WTC11 (cell line): ENCODE measurements at regions not wholly inside any gene's neighbourhood (a gene's known extent, or its start where the extent isn't known, plus 50 kb on each side); places are given as distances from the start of the nearest gene placed in this dataset.

Experiments
- ATAC-seq: fragments of 200-7000 bp; cut with Tn5 transposase; 2 replicates; pipeline ENCODE4 v1.10.0; 2021; ENCODE audit warnings: mild to moderate bottlenecking, moderate library complexity
- CTCF ChIA-PET: fragments of 300-600 bp; sonication (Branson Sonifier 250); formaldehyde crosslinking; loops from one replicate; lab custom pipeline; 2021; ENCODE audit warnings: antibody characterized with exemption; lab: Charles Lee
- POLR2A ChIA-PET: fragments of 350-600 bp; sonication (Branson Sonifier 250); formaldehyde crosslinking; loops from one replicate; lab custom pipeline; 2021; ENCODE audit warnings: antibody characterized with exemption; lab: Charles Lee
- DNase-seq: peaks from one replicate; pipeline ENCODE4 v3.0.0; 2021; ENCODE audit warnings: low spot score
- H3K27ac Mint-ChIP-seq: 2 replicates; pipeline ENCODE4 v1.8.0; 2021; ENCODE audit warnings: mixed read lengths
- H3K27me3 Mint-ChIP-seq: 2 replicates; pipeline ENCODE4 v1.8.0; 2021; ENCODE audit warnings: low read depth, mild to moderate bottlenecking, moderate library complexity, mixed read lengths
- H3K36me3 Mint-ChIP-seq: 2 replicates; pipeline ENCODE4 v1.8.0; 2021; ENCODE audit warnings: mixed read lengths
- H3K4me1 Mint-ChIP-seq: 2 replicates; pipeline ENCODE4 v1.8.0; 2022; ENCODE audit warnings: mixed read lengths
- H3K4me3 Mint-ChIP-seq: 2 replicates; pipeline ENCODE4 v1.8.0; 2021; ENCODE audit warnings: mild to moderate bottlenecking, moderate library complexity, mixed read lengths
- H3K9me3 Mint-ChIP-seq: 2 replicates; pipeline ENCODE4 v1.8.0; 2021; ENCODE audit warnings: mixed read lengths
- IRF2 ChIP-seq: sonication (generic); formaldehyde crosslinking; IDR thresholded peaks from 2 replicates; pipeline ENCODE4 v1.8.0; 2022; ENCODE audit warnings: low read depth, missing genetic modification reagents, borderline replicate concordance
- NR1H2 ChIP-seq: sonication (generic); formaldehyde crosslinking; IDR thresholded peaks from 2 replicates; pipeline ENCODE4 v1.9.0; 2021; ENCODE audit warnings: mild to moderate bottlenecking, moderate library complexity, missing genetic modification reagents
- SMAD3 ChIP-seq: sonication (generic); formaldehyde crosslinking; IDR thresholded peaks from 2 replicates; pipeline ENCODE4 v1.8.0; 2022; ENCODE audit warnings: missing genetic modification reagents, mild to moderate bottlenecking, borderline replicate concordance
- SOX15 ChIP-seq: fragments of 250-450 bp; sonication (Bioruptor Pico); IDR thresholded peaks from 2 replicates; pipeline ENCODE4 v1.9.0; 2021; ENCODE audit warnings: mild to moderate bottlenecking
- SP1 ChIP-seq: sonication (generic); formaldehyde crosslinking; conservative IDR thresholded peaks from 2 replicates; pipeline ENCODE4 v1.8.1; 2022; ENCODE audit warnings: missing genetic modification reagents
- TEAD4 ChIP-seq: sonication (generic); formaldehyde crosslinking; IDR thresholded peaks from 2 replicates; pipeline ENCODE4 v1.8.0; 2022; ENCODE audit warnings: mild to moderate bottlenecking, missing genetic modification reagents
- TP53 ChIP-seq: sonication (generic); formaldehyde crosslinking; IDR thresholded peaks from 2 replicates; pipeline ENCODE4 v1.8.1; 2023; ENCODE audit warnings: mild to moderate bottlenecking, missing genetic modification reagents
- ZNF138 ChIP-seq: sonication (generic); formaldehyde crosslinking; conservative IDR thresholded peaks from 2 replicates; pipeline ENCODE4 v1.8.1; 2022; ENCODE audit warnings: mild to moderate bottlenecking, moderate library complexity, missing genetic modification reagents
- ZNF219 ChIP-seq: sonication (generic); formaldehyde crosslinking; IDR thresholded peaks from 2 replicates; pipeline ENCODE4 v1.8.0; 2023; ENCODE audit warnings: missing genetic modification reagents, mild to moderate bottlenecking, borderline replicate concordance
- TF ChIP-seq, protein P1 (sequence below): fragments of 250-450 bp; sonication (Bioruptor Pico); IDR thresholded peaks from 2 replicates; pipeline ENCODE4 v1.9.0; 2021; ENCODE audit warnings: mild to moderate bottlenecking, borderline replicate concordance
- TF ChIP-seq, protein P2 (sequence below): sonication (generic); formaldehyde crosslinking; IDR thresholded peaks from 2 replicates; pipeline ENCODE4 v1.8.0; 2023; ENCODE audit warnings: missing genetic modification reagents, mild to moderate bottlenecking, borderline replicate concordance
- TF ChIP-seq, protein P3 (sequence below): sonication (generic); formaldehyde crosslinking; IDR thresholded peaks from 2 replicates; pipeline ENCODE4 v1.8.0; 2022; ENCODE audit warnings: mild to moderate bottlenecking, missing genetic modification reagents
- TF ChIP-seq, protein P4 (sequence below): sonication (generic); formaldehyde crosslinking; IDR thresholded peaks from 2 replicates; pipeline ENCODE4 v1.8.1; 2023; ENCODE audit warnings: mild to moderate bottlenecking, missing genetic modification reagents, moderate library complexity
- TF ChIP-seq, protein P5 (sequence below): sonication (generic); formaldehyde crosslinking; IDR thresholded peaks from 2 replicates; pipeline ENCODE4 v1.8.1; 2023; ENCODE audit warnings: mild to moderate bottlenecking, moderate library complexity, missing genetic modification reagents

DNA sequence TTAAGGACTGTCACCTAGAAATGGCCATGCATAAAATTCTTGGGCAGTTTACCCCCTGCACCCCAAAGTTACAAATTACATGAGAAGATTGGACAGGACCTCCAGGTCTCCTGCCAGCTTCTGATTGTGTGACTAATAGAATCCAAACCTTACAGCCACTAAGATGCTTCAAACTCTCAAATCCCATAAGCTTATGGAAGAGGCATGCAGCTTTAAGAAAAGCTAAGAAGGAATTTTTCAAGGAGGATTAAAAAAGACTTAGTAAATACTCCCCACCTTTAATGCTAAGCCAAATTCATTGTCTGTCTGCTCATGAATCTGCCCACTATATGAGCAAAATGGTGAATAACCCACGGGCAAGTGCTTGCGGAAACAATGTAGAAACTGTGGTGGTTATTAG lies 86.3 kb downstream of the MAIP1 start (continued):
- TF ChIP-seq, protein P1, sequence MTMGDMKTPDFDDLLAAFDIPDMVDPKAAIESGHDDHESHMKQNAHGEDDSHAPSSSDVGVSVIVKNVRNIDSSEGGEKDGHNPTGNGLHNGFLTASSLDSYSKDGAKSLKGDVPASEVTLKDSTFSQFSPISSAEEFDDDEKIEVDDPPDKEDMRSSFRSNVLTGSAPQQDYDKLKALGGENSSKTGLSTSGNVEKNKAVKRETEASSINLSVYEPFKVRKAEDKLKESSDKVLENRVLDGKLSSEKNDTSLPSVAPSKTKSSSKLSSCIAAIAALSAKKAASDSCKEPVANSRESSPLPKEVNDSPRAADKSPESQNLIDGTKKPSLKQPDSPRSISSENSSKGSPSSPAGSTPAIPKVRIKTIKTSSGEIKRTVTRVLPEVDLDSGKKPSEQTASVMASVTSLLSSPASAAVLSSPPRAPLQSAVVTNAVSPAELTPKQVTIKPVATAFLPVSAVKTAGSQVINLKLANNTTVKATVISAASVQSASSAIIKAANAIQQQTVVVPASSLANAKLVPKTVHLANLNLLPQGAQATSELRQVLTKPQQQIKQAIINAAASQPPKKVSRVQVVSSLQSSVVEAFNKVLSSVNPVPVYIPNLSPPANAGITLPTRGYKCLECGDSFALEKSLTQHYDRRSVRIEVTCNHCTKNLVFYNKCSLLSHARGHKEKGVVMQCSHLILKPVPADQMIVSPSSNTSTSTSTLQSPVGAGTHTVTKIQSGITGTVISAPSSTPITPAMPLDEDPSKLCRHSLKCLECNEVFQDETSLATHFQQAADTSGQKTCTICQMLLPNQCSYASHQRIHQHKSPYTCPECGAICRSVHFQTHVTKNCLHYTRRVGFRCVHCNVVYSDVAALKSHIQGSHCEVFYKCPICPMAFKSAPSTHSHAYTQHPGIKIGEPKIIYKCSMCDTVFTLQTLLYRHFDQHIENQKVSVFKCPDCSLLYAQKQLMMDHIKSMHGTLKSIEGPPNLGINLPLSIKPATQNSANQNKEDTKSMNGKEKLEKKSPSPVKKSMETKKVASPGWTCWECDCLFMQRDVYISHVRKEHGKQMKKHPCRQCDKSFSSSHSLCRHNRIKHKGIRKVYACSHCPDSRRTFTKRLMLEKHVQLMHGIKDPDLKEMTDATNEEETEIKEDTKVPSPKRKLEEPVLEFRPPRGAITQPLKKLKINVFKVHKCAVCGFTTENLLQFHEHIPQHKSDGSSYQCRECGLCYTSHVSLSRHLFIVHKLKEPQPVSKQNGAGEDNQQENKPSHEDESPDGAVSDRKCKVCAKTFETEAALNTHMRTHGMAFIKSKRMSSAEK (CRISPR knock-in tag), result no peak
- TF ChIP-seq TP53 (CRISPR knock-in tag) (no peak), TEAD4 (CRISPR knock-in tag) (no peak)
- TF ChIP-seq, protein P2, sequence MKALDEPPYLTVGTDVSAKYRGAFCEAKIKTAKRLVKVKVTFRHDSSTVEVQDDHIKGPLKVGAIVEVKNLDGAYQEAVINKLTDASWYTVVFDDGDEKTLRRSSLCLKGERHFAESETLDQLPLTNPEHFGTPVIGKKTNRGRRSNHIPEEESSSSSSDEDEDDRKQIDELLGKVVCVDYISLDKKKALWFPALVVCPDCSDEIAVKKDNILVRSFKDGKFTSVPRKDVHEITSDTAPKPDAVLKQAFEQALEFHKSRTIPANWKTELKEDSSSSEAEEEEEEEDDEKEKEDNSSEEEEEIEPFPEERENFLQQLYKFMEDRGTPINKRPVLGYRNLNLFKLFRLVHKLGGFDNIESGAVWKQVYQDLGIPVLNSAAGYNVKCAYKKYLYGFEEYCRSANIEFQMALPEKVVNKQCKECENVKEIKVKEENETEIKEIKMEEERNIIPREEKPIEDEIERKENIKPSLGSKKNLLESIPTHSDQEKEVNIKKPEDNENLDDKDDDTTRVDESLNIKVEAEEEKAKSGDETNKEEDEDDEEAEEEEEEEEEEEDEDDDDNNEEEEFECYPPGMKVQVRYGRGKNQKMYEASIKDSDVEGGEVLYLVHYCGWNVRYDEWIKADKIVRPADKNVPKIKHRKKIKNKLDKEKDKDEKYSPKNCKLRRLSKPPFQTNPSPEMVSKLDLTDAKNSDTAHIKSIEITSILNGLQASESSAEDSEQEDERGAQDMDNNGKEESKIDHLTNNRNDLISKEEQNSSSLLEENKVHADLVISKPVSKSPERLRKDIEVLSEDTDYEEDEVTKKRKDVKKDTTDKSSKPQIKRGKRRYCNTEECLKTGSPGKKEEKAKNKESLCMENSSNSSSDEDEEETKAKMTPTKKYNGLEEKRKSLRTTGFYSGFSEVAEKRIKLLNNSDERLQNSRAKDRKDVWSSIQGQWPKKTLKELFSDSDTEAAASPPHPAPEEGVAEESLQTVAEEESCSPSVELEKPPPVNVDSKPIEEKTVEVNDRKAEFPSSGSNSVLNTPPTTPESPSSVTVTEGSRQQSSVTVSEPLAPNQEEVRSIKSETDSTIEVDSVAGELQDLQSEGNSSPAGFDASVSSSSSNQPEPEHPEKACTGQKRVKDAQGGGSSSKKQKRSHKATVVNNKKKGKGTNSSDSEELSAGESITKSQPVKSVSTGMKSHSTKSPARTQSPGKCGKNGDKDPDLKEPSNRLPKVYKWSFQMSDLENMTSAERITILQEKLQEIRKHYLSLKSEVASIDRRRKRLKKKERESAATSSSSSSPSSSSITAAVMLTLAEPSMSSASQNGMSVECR (CRISPR knock-in tag), result no peak

DNA sequence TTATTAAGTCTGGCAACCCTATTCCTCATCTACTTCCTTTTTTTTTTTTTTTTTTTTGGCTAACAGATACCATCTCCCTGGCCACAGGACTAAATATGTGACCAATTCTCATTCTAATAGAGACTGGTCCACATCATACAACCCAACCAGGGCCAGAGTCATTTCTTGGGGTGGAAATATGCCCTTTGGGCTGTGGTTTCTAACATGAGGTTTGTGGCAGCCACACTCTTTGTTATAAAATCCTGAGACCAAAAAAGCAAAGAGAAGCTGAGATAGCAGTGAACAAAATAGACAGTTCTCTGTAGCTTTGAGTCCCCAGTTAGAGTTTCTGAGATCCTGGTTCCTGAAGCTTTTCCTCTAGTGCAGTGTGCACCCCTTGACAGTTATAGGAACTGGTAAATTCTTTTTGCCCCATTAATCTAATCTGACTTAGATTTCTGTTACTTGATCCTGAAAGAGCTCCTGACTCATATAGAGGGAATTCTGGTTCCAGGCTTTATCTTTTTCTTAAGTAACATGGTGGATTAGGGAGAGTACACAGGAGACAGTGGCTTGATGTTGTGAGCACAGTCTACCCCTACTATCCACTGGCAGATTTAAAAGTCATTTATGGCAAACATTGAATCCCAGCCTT lies 86.8 kb downstream of the MAIP1 start:
- no peak for DNase-seq
- H3K4me3 Mint-ChIP-seq, result no peak overlapping the region
- ChIA-PET CTCF (interaction anchor here (3.7 kb wide), 1 partner anchor 56 kb away, joined by 11 read pairs; no protein-coding TSS in a partner anchor), POLR2A (interaction anchor here (0.6 to 0.7 kb wide), 2 partner anchors 77 to 442 kb away, joined by 5 to 6 read pairs; no protein-coding TSS in a partner anchor)
- H3K4me1 Mint-ChIP-seq, result peaks cover 17% of the 10 kb centered on the region
- H3K36me3 Mint-ChIP-seq, result peaks cover 34% of the 10 kb centered on the region
- H3K9me3 Mint-ChIP-seq, result peaks cover 42% of the 10 kb centered on the region
- H3K27ac Mint-ChIP-seq, result no peak overlapping the region
- ATAC-seq, result no peak
- H3K27me3 Mint-ChIP-seq, result peaks cover 3% of the 10 kb centered on the region; the same call in 1 of the 2 replicates
- TF ChIP-seq, protein P3, sequence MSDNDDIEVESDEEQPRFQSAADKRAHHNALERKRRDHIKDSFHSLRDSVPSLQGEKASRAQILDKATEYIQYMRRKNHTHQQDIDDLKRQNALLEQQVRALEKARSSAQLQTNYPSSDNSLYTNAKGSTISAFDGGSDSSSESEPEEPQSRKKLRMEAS (CRISPR knock-in tag), result no peak
- no peak for TF ChIP-seq NR1H2 (CRISPR knock-in tag)
- TF ChIP-seq IRF2 (CRISPR knock-in tag), result no peak
- no peak for TF ChIP-seq ZNF138 (CRISPR knock-in tag)
- TF ChIP-seq, protein P4, sequence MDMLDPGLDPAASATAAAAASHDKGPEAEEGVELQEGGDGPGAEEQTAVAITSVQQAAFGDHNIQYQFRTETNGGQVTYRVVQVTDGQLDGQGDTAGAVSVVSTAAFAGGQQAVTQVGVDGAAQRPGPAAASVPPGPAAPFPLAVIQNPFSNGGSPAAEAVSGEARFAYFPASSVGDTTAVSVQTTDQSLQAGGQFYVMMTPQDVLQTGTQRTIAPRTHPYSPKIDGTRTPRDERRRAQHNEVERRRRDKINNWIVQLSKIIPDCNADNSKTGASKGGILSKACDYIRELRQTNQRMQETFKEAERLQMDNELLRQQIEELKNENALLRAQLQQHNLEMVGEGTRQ (CRISPR knock-in tag), result no peak
- no peak for TF ChIP-seq ZNF219 (CRISPR knock-in tag)
- no peak for TF ChIP-seq SP1 (CRISPR knock-in tag)
- TF ChIP-seq SMAD3 (CRISPR knock-in tag), result no peak
- TF ChIP-seq SOX15 (CRISPR knock-in tag), result no peak
- TF ChIP-seq, protein P1 (CRISPR knock-in tag), result no peak
- TF ChIP-seq, protein P5, sequence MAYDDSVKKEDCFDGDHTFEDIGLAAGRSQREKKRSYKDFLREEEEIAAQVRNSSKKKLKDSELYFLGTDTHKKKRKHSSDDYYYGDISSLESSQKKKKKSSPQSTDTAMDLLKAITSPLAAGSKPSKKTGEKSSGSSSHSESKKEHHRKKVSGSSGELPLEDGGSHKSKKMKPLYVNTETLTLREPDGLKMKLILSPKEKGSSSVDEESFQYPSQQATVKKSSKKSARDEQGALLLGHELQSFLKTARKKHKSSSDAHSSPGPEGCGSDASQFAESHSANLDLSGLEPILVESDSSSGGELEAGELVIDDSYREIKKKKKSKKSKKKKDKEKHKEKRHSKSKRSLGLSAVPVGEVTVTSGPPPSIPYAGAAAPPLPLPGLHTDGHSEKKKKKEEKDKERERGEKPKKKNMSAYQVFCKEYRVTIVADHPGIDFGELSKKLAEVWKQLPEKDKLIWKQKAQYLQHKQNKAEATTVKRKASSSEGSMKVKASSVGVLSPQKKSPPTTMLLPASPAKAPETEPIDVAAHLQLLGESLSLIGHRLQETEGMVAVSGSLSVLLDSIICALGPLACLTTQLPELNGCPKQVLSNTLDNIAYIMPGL, result no peak
